ENCODE measurements at regions not wholly inside any gene's neighbourhood (a gene's known extent, or its start where the extent isn't known, plus 50 kb on each side); places are given as distances from the start of the nearest gene placed in this dataset.
A peak's percentile ranks its signal among the peaks of the same experiment; 100 is the strongest.

DNA sequence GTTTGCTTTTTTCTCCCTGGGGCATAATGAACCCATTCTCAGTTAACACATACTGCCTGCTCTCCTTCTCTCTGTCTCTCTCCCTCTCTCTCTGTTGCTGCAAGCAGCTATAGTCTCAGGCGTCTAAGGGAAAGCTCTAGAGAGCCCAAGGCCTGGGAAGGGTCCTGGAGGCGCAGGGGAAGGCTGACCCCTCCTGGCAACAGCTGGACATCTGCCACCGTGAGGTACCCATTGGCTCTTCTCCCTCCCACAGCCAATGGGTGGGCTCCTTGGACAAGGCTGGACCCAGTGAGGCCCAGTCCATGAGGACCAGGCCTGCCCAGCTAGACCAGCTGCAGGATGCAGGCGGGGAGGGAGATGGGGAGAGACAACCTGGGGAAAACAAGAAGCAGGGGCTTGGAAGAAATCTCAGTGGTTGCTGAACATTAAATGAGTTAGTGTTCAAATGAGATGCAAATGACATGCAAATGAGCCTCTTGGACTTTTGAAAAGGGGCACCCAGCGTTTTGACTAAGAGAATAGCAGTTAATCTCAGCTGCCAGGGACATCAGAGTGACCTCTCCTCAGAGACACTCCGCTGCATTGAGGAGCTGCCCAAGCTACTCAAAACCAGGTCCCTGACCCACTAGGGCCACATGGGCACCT, 349.7 kb downstream of the BUD13 start:
- Histone ChIP-seq H2AFZ (ENCODE audit: low read depth, low read length) (no peak overlapping the region), H4K20me1 (ENCODE audit: insufficient read depth) (no peaks in the 10 kb centered on the region), H3K36me3 (ENCODE audit: insufficient read depth, low read length) (no peaks in the 10 kb centered on the region), H3K9me2 (ENCODE audit: insufficient read depth, low read length) (no peaks in the 10 kb centered on the region), H3K4me3 (ENCODE audit: low read length) (no peak overlapping the region), H3K9me3 (ENCODE audit: low read length) (peaks cover 4% of the 10 kb centered on the region), H3K9ac (ENCODE audit: low read length) (no peak overlapping the region), H3K79me2 (replicated peaks; ENCODE audit: insufficient read depth, low read length) (no peaks in the 10 kb centered on the region), H3K4me2 (ENCODE audit: low read length) (no peak overlapping the region), H3K27ac (ENCODE audit: low read length) (no peak overlapping the region), H3K27me3 (ENCODE audit: insufficient read depth, low read depth, low read length) (no peaks in the 10 kb centered on the region), H3F3A (ENCODE audit: insufficient read depth, low read length, poor library complexity, severe bottlenecking) (no peaks in the 10 kb centered on the region)
- TF ChIP-seq POLR2AphosphoS5 (IDR thresholded peaks at IDR 0.05) (no peak), EP300 (conservative IDR thresholded peaks at IDR 0.05; ENCODE audit: poor library complexity, severe bottlenecking) (no peak), REST (IDR thresholded peaks at IDR 0.05; ENCODE audit: borderline replicate concordance) (no peak), SMC3 (conservative IDR thresholded peaks at IDR 0.05; ENCODE audit: poor library complexity) (peak; percentile 49), RAD21 (conservative IDR thresholded peaks at IDR 0.05) (peak; percentile 58), EZH2 (IDR thresholded peaks at IDR 0.05; ENCODE audit: borderline replicate concordance, insufficient read depth, low read length, poor library complexity, severe bottlenecking) (no peak), MXI1 (conservative IDR thresholded peaks at IDR 0.05; ENCODE audit: poor library complexity, severe bottlenecking) (no peak), TAF1 (IDR thresholded peaks at IDR 0.05; ENCODE audit: low read depth) (no peak)
- TF ChIP-seq, protein P1, sequence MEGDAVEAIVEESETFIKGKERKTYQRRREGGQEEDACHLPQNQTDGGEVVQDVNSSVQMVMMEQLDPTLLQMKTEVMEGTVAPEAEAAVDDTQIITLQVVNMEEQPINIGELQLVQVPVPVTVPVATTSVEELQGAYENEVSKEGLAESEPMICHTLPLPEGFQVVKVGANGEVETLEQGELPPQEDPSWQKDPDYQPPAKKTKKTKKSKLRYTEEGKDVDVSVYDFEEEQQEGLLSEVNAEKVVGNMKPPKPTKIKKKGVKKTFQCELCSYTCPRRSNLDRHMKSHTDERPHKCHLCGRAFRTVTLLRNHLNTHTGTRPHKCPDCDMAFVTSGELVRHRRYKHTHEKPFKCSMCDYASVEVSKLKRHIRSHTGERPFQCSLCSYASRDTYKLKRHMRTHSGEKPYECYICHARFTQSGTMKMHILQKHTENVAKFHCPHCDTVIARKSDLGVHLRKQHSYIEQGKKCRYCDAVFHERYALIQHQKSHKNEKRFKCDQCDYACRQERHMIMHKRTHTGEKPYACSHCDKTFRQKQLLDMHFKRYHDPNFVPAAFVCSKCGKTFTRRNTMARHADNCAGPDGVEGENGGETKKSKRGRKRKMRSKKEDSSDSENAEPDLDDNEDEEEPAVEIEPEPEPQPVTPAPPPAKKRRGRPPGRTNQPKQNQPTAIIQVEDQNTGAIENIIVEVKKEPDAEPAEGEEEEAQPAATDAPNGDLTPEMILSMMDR (IDR thresholded peaks at IDR 0.05; ENCODE audit: poor library complexity, severe bottlenecking): peak; percentile 44

DNA sequence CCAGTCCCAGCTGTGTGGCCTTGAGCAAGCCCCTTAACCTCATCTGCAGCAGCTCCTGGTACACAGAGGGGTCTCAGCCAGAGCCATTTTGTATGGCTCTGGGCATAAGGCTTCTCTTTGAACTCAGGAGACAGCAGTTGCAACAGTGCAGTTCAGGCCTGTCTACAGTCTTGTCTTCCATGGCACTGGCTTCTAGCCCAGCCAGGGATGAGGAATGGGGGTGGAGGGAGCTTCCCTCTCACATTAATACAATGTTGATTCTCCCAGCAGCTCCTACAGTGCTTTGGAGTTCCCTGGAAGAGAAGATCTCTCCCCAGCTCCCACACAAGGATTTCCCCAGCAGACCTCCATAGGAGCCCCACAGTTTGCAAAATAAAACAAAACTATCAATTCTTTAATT, 350.2 kb downstream of the BUD13 start:
- Histone ChIP-seq H3K27ac (ENCODE audit: low read length) (no peak overlapping the region), H3K36me3 (ENCODE audit: insufficient read depth, low read length) (no peaks in the 10 kb centered on the region), H3K9me3 (ENCODE audit: low read length) (peaks cover 4% of the 10 kb centered on the region), H3K4me3 (ENCODE audit: low read length) (no peak overlapping the region), H2AFZ (ENCODE audit: low read depth, low read length) (no peak overlapping the region), H4K20me1 (ENCODE audit: insufficient read depth) (no peaks in the 10 kb centered on the region), H3K27me3 (ENCODE audit: insufficient read depth, low read depth, low read length) (no peaks in the 10 kb centered on the region), H3K4me2 (ENCODE audit: low read length) (no peak overlapping the region), H3K9ac (ENCODE audit: low read length) (no peak overlapping the region), H3F3A (ENCODE audit: insufficient read depth, low read length, poor library complexity, severe bottlenecking) (no peaks in the 10 kb centered on the region), H3K79me2 (replicated peaks; ENCODE audit: insufficient read depth, low read length) (no peaks in the 10 kb centered on the region), H3K9me2 (ENCODE audit: insufficient read depth, low read length) (no peaks in the 10 kb centered on the region)
- TF ChIP-seq EZH2 (IDR thresholded peaks at IDR 0.05; ENCODE audit: borderline replicate concordance, insufficient read depth, low read length, poor library complexity, severe bottlenecking) (no peak), SMC3 (conservative IDR thresholded peaks at IDR 0.05; ENCODE audit: poor library complexity) (no peak), TAF1 (IDR thresholded peaks at IDR 0.05; ENCODE audit: low read depth) (no peak), RAD21 (conservative IDR thresholded peaks at IDR 0.05) (no peak), REST (IDR thresholded peaks at IDR 0.05; ENCODE audit: borderline replicate concordance) (no peak), EP300 (conservative IDR thresholded peaks at IDR 0.05; ENCODE audit: poor library complexity, severe bottlenecking) (no peak)
- TF ChIP-seq, protein P1 (IDR thresholded peaks at IDR 0.05; ENCODE audit: poor library complexity, severe bottlenecking): no peak

Data from neural cell (in vitro differentiated cells).